Suprapubic skin (tissue), 4 donors: ENCODE measurements at regions not wholly inside any gene's neighbourhood (a gene's known extent, or its start where the extent isn't known, plus 50 kb on each side); places are given as distances from the start of the nearest gene placed in this dataset.

ENCODE experiments used
- EP300 ChIP-seq: sonication (generic); formaldehyde crosslinking; IDR thresholded peaks from one replicate; pipeline ENCODE4 v1.6.1; 2017; ENCODE audit warnings: antibody characterized with exemption
- POLR2A ChIP-seq, 2 donors: fragments of 450-650 bp; IDR thresholded peaks; one replicate each; pipeline ENCODE4 v1.6.1; 2017; ENCODE audit warnings: antibody characterized with exemption in 2 of 2, mild to moderate bottlenecking in 2 of 2, moderate library complexity in 2 of 2
- POLR2AphosphoS5 ChIP-seq, 3 donors: sonication (generic); formaldehyde crosslinking; IDR thresholded peaks; one replicate each; pipeline ENCODE4 v1.6.1; 2017; ENCODE audit warnings: antibody characterized with exemption in 3 of 3
- TF ChIP-seq, protein P1 (sequence below), 2 donors: fragments of 200-600 bp in 1 of 2; fragments of 450-650 bp in 1 of 2; sonication (generic) in 1 of 2; IDR thresholded peaks; one replicate each; pipeline ENCODE4 v1.5.1; 2016 to 2019; ENCODE audit warnings: antibody characterized with exemption in 2 of 2, mild to moderate bottlenecking in 1 of 2, moderate library complexity in 1 of 2

DNA sequence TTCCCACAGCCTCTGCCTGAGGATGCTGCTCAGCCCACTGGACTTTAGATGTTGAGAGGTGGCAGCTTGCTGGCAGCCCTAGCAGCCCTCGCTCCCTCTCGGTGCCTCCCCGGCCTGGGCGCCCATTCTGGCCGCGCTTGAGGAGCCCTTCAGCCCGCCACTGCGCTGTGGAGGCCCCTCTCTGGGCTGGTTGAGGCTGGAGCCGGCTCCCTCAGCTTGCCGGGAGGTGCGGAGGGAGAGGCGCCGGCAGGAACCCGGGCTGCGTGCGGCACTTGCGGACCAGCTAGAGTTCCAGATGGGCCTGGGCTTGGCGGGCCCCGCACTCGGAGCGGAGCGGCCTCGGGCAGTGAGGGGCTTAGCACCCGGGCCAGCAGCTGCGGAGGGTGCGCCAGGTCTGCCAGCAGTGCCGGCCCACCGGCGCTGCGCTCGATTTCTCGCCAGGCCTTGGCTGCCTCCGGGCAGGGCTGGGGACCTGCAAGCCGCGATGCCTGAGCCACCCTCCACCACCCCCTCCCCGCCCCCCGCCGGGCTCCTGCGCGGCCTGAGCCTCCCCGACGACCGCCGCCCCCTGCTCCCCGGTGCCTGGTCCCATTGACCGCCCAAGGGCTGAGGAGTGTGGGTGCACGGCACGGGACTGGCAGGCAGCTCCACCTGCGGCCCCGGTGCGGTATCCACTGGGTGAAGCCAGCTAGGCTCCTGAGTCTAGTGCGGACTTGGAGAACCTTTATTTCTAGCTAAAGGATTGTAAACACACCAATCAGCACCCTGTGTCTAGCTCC, 446.2 kb downstream of the INSC start:
- TF ChIP-seq EP300 (no peak), POLR2A (IDR thresholded peaks at IDR 0.05) (no peak), POLR2AphosphoS5 (IDR thresholded peaks at IDR 0.05) (no peak)
- TF ChIP-seq, protein P1, sequence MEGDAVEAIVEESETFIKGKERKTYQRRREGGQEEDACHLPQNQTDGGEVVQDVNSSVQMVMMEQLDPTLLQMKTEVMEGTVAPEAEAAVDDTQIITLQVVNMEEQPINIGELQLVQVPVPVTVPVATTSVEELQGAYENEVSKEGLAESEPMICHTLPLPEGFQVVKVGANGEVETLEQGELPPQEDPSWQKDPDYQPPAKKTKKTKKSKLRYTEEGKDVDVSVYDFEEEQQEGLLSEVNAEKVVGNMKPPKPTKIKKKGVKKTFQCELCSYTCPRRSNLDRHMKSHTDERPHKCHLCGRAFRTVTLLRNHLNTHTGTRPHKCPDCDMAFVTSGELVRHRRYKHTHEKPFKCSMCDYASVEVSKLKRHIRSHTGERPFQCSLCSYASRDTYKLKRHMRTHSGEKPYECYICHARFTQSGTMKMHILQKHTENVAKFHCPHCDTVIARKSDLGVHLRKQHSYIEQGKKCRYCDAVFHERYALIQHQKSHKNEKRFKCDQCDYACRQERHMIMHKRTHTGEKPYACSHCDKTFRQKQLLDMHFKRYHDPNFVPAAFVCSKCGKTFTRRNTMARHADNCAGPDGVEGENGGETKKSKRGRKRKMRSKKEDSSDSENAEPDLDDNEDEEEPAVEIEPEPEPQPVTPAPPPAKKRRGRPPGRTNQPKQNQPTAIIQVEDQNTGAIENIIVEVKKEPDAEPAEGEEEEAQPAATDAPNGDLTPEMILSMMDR (IDR thresholded peaks at IDR 0.05), result no peak
